NCI-H2107 (cell line): ENCODE measurements at regions not wholly inside any gene's neighbourhood (a gene's known extent, or its start where the extent isn't known, plus 50 kb on each side); places are given as distances from the start of the nearest gene placed in this dataset.

Experiments used
- DNase-seq: peaks from one replicate; lab custom pipeline; 2025; lab: John Stamatoyannopoulos, UW

DNA sequence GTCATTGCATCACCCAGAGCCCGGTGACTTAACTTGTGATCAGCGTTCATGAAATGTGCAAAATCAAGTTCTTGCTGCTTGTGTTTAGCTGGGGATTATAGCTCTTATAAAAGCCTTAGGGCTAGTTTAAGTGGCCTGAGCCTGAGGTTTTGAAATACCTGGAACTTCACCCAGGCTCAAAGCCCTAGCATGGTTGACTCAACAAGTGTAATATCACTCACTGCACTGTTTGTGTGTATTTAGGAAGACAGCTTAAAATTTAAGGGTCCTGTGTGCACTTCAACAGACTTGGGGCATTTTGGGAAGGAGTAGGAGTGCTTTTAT lies 489.5 kb downstream of the GATA3 start:
- DNase-seq, result no peak

DNA sequence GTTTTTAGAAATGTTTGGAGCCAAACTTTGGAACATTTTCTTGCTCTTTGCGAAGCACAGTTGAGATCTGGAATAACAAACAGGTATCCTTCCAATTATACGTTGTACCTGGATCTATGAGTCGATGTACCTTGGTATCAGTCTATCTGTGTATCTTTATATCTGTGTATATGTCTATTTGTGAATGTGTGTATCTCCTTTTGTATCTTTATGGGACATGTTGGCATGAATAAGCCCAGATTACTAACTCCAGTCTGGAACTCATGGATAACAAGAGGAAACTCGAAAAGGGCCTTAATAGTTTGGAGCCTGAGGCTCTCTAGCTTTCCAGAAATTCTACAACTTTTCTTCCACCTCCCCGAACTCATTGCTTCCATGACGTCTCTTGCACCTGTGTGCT lies 490.0 kb downstream of the GATA3 start:
- no peak for DNase-seq

DNA sequence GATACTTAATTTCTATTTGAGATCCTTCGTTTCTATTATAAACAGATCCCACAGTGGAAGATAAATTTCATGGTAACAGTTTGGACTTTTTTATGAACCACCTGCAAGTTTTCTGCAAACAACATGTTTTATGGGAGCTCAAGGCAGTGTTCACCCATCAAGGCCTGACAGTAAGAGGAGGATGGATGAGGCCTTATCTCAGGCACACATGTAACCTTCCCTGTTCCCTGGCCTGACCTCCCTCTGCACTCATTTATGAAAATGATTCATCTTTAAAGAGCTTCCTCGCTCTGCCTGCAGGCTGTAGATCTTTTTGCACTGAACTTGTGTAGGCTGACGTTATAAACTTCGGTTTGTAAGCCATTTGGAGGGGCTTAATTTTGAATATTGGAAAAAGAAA lies 500.1 kb downstream of the GATA3 start:
- no peak for DNase-seq

DNA sequence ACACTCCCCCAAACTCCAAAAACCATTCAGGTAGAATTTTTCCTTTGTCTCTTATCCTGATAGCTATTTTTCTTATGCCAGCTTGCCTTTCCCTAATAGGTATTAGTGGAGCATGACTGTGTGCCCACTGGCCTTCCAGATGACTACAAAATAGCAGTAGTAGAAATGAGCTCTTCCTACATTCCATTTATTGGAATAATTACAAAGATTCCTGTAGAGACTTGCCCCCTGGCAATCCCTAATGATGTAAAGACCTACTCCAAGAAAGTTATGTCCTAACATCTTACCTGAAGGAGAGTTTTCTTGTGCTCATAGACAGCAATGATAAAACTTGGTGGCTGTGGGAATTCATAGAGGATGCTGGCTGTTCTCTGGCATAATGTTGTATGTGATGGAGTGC lies 501.8 kb downstream of the GATA3 start:
- no peak for DNase-seq

DNA sequence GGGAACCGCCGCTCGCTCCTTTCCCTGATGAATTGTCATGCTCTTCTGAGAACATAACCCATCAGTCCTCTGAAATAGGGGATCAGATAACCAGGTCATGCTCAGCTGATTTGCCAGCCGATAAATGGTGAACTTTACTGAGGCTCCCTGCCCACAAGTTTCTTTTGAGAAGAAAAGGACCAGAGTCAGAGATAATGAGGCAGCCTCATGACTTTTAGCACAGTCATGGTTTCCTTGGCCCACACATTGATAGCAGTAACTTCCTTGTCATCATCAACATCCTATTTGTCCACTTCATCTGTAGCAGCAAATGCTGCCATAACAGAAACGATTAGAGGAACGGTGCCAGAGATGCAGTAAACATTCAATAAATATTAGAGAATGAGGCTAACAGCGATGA lies 509.0 kb downstream of the GATA3 start:
- no peak for DNase-seq

DNA sequence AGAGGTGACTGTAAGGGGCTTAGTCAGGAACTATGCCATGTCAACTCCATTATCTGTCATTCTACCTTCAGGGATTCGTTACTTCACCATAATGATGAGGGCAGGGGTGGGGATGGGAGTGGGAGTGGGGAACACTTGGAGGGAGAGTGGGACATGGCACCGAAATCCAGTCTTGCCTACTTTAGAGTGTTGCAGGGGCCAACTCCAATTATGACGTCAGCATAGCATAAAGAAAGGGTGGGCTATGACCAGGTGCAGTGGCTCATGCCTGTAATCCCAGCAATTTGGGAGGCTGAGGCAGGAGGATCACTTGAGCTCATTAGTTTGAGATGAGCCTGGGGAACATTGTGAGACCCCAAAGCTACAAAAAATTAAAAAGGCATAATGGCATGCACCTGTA lies 512.2 kb downstream of the GATA3 start:
- no peak for DNase-seq

DNA sequence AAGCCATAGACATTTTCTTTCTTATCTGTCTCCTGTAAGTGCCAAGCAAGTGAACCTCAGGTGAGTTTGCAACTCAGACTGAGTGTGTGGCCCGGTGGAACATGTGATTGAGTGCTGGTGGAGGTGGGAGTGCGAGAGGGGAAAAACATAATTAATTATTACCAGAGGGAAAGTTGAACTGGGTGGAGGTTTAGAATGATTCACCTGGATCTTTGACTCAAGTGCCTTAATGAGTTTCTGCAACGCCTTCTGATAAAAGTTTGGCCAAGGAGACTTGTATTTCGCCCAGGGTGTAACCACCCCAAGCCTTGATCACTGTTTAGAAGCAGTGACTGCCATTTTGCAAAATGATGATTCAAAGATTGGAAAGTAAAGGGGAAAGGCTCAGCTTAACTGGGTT lies 513.9 kb downstream of the GATA3 start:
- no peak for DNase-seq

DNA sequence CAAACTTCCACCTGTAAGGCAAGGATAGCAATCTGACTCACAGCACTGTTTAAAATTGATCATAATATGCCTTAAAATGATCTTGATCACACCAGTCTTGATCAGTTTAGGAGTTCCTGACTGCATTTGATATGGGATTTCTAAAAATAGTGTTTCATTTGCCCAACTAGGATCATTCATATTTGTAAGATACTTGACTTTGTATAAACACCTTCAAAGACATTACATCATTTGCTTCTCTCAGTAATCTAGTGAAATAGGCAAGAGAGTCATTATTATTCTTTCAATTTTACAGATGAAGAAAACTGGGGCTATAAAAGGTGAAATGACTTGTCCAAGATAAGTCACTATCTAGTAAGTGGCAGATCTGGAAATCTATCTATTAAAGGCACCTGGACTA lies 521.1 kb downstream of the GATA3 start:
- no peak for DNase-seq

DNA sequence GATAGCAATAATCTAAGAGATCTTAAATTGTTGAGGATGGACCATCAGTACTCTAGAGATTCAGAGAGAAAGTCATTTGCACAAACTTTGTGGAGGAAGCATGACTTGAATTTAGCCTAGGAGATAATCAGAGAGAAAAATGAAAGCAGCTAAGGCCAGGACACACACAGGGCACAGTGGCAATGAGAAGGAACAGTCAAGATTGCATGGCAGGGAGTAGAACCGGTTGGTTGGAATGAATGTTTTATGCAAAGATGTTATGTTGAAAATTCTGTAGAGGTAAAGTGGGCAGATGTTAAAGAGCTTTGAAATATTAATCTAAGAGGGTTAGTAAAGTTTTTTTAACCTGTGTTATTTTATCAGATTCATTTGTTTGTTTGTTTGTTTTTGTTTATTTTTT lies 521.8 kb downstream of the GATA3 start:
- DNase-seq, result no peak

DNA sequence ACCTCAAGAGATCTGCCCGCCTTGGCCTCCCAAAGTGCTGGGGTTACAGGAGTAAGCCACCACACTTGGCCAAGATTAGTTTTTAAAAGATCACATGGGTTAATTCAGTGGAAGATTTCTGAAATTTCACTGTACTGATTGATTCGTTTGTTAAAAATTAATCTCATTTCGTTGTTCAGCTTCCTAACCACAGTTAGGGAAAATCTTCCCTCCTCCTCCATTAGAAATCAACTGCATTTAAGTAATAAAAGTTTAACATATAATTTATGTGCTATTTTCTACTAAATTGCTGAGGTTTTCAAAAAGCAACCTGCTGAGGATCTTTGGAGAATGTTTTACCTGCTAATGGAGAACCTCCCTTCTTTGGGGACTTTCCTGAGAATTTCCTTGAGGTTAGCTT lies 522.4 kb downstream of the GATA3 start:
- DNase-seq, result no peak

DNA sequence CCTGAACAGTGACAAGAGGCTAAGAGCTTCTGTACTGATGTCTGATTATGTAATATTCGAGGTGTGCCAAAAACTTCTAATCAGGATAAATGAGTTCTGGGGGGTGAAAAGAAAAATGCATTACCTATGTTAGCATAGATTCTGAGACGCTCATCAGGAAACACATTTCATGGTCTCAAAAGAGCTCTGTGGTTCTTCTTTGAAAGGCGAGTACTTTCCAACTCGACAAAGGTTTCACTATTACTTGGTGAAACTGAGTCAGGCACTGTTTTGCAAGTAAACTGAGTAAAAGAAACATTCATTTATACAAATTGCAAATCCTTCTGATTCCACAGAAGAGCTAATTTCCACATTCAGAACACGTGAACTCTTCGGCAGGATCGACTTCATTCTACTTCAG lies 523.2 kb downstream of the GATA3 start:
- DNase-seq, result no peak

DNA sequence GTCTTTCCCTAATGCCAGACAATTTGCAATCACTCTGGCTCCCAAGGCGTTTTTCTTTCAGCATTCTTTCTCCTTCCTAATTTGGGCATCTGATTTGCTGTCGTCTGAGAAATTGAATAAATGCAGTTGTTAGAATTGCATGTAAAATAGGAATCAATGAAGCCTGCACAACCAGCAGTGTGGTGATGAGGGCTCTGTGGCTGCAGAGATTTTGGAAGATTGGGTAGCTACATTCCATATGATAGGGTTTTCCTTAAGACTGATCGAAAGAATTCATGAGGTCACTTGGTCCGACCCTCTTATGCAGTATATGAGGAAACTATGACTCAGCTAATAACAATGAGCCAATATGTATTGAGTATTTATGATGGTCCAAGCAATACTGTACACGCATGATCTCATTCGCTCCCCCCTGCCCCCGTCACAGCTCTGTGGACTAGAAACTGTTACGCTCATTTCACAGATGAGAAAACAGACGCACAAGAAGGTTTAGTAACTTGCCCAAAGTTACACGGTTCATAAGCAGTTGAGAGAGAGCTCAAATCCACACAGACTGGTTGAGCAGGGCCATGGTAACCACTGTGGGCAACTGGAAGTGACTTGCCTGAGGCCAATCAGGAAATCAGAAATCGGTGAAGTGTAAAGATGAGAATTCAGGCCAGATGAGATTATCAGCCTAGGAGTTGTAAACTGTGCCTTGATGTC lies 527.2 kb downstream of the GATA3 start:
- no peak for DNase-seq

DNA sequence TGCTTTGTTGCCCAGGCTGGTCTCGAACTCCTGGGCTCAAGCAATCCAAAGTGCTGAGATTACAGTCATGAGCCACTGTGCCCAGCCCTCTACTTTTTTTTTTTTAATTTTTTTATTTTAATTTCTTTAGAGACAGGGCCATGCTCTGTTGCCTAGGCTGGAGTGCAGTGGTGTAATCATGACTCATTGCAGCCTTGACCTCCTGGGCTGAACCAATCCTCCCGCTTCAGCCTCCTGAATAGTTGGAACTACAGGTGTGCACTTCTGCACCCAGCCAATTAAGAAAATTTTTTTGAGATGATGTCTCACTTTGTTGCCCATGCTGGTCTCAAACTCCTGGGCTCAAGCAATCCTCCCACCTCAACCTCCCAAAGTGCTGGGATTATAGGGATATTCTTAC lies 528.6 kb downstream of the GATA3 start:
- DNase-seq, result no peak

DNA sequence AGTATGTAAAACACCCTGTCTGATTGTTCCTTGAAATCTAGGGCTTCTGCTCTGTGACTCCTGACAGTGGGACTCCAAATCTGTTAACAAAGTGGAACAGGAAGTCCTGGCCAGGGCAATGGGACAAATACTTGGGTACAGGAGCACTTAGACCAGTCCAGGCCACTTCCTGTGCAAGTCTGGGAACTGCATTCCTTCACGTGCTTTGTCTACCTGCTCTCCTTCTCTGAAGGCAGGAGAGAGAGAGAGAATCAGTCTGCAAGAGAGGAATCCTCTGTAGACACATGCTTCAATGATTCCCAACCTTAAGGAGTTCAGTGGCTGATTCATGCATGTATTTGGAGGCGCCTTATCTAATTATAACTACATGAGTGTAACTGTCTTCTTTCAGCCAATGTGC lies 530.2 kb downstream of the GATA3 start:
- no peak for DNase-seq

DNA sequence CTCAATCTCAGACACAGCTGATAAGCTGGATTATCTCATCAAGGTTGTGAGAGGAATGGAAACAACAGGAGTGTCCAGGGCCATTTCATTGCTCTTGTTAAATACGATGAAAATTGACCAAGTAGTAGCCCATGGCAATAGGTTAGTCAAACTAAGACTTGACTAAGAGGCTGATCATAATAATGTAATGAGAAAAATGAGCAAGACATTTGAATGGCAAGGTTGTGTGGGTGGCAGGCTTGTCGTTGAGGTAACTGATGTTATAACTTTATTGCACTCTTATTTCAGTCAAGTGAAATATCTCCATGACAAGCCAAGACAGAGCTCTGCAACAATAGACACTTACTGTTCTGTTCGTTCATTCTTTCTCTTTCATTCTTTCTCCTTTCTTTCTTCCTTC lies 532.0 kb downstream of the GATA3 start:
- DNase-seq, result no peak

DNA sequence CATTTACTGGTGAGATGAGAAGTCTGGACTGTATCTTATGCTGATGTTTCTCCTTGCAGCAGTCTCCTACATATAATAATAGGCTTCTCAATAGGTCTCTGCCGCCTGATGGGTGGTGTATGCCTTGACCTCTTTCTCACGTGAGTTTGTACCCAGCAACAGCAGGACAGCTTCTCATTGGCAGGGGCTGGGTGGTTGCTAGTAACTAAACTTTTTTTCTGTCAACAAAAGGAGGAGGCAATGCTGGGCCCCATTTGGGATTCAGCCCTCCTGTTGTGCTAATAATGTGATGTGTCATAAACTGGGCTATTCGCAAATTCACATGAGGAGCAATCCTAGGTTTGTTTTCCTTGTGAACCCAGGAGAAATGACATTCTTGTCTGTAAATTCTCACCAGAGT lies 533.6 kb downstream of the GATA3 start:
- no peak for DNase-seq

DNA sequence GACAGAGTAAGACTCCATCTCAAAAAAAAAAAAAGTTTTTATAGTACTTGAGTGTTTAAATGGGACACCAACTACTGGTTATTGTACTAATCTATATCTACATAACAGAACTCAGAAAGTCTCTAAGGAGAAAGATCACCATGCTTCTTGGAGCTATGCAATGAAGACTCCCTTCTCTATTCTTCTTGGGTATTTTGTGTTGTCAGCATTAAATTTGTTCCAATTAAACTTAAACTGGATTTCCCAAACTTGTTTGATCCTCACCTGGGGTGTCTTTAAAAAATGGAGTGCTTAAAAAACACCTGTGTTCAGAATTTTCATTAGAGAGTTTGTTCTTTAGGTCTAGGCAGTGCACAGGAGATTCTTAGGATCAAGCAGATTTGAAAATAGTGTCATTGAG lies 536.0 kb downstream of the GATA3 start:
- no peak for DNase-seq

DNA sequence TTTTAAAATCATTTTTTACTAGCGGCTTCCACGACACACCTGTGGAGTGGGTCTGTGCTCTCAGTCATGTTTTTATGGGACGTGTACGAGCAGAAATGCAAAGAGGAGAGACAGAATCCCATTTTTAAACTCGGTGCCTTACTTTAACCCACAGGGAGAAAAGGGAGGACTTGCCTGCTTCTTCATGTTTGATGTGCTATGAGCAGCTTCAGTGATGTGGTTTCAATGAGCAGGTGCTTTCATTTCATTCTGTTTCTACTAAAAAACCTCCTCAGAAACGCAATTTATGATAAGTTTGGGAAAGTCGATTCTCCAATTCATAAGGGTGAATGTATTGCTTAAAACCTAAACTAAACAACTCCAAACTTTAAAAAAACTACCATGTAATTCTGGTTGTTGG lies 537.2 kb downstream of the GATA3 start:
- no peak for DNase-seq

DNA sequence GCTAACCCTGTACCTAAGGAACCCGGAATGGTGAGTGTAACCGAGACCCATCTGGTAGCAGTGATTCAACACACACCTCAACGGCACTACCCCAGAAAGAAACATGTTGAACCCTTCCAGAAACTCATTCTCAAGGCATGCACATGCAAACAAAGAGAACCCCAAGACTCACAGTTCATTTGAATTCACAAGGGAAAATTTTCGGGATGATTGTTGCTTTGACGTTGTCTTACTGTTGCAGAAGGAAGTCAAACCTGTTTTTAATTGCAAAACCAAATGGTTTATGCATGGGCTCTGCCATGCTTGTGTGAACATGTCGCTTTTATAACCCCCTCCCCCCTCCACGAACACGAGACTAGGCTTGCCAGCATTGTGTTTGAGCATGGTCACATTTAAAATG lies 539.7 kb downstream of the GATA3 start:
- no peak for DNase-seq

DNA sequence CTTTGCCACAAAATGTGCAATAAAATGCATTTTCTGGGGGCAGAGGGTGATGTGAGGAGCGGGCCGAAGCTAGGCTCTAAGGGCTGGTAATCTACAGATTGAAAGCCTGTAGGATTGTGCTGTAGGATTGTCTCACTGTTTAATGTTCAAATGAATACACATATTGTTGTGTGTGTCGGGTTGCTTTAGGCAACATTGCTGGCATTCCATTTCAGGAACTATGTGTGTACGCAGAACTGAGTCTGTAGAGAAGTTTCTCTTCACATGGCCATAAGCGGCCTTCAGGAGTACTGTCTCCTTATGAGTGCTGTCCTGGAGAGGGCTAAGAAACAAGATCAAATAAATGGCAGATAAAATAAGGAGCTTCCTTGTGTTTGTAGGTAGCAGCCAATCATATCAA lies 540.2 kb downstream of the GATA3 start:
- DNase-seq, result no peak

DNA sequence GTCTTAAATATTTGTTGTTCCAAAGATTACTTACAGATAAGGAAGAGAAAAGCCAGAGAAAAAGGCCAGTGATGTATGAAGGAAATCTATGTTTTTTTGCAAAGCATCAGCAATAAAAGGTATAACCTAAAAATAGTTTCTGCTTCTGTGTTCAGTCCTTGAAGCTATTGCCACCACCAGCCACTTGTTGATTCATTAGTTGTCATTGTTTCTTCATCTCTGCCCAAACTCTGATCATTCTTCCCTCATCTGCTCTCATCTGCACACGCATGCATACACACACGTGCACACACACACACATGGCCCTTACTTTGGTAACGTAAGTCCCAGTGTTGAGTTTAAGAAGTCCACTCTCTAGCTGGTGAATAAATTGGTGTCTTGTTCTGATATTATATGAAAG lies 540.7 kb downstream of the GATA3 start:
- DNase-seq, result no peak

DNA sequence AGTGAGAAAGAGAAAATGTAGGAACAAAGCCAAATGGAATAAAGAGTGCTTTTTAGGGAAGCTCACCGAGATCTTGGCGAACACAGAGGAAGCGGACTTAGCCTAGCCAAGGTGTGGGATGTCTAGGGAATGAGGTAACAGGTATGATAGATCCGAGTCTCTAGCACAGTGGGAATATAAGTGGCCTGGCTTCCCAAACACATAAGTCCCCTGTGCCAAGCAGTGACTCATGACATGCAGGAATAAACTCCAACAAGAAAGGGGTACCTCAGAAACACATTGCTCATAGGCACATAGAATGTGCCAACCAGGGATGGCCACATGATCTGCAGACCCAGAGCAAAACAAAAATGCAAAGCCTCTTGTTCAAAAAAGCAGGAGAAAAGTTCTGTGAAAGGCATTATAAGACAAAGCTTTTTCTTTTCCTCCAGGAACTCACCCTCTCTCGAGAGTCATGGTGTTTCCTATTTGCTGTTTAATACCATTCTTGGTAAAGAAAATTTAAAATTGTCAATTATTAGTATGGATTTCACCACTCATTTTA lies 542.5 kb downstream of the GATA3 start:
- DNase-seq, result no peak

DNA sequence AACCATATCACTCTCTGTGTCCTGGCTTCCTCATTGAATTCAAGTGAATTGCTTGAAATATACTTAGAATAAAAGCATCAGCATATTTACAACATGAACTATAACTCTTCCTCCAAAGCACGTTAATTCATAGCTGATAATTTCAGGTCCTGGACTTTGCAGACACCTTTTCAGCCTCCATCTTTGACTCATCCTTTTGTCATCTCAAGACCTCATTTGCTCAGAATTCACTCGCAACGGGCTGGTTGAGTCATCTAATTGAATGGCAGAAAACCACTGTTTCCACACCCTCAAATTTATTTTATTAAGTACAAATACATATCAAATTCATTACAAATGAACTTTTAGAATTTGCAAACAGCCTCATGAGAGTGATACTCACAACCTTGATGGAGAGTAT lies 545.7 kb downstream of the GATA3 start:
- no peak for DNase-seq

DNA sequence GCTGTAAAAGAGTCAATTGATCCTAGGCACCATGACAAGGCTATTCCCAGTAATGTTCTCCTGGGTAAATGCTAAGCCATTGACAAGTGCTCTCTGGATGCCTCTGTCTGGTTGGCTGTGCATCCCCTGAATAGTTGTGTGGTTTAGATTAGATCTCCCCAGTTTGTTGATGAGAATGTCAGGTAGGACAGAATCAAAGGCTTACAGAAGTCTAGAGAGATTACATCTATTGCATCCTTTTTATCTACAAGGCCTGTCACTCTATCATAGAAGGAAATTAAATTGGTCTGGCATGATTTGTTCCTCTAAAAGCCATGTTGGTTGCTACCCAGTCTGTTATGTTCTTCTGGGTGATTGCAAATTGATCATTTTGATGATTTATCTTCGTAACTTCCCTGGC lies 548.3 kb downstream of the GATA3 start:
- DNase-seq, result no peak
